ENCODE measurements at regions not wholly inside any gene's neighbourhood (a gene's known extent, or its start where the extent isn't known, plus 50 kb on each side); places are given as distances from the start of the nearest gene placed in this dataset.

DNA sequence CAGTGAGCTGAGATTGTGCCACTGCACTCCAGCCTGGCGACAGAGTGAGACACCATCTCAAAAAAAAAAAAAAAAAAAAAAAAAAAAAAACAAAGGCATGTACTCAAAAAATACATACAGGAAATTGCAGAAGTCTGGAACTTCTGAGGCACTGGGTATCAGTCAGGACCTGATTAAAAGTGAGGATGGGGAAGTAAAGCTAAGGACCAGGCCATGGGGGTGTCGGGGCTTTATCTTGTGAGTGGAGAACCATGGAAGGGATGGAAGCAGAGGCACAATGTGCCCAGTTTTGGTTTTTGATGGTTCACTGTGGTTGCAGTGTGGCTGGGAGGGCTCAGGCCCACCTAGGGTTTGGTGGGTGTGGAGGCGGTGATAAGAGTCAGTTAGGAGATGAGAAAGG is 212.7 kb upstream of the PIK3R1 start:
- H3K4me1 ChIP-seq: peaks cover 0 to 11% of the 10 kb centered on the region in 2 donors
- no peaks in the 10 kb centered on the region for H3K36me3 ChIP-seq
- H3K27me3 ChIP-seq: no peaks in the 10 kb centered on the region
- H3K27ac ChIP-seq: no peak overlapping the region
- H3K4me3 ChIP-seq: no peak overlapping the region
- DNase-seq (ENCODE audit: low spot score): no peak
- no peaks in the 10 kb centered on the region for H3K9me3 ChIP-seq
- TF ChIP-seq, protein P1, sequence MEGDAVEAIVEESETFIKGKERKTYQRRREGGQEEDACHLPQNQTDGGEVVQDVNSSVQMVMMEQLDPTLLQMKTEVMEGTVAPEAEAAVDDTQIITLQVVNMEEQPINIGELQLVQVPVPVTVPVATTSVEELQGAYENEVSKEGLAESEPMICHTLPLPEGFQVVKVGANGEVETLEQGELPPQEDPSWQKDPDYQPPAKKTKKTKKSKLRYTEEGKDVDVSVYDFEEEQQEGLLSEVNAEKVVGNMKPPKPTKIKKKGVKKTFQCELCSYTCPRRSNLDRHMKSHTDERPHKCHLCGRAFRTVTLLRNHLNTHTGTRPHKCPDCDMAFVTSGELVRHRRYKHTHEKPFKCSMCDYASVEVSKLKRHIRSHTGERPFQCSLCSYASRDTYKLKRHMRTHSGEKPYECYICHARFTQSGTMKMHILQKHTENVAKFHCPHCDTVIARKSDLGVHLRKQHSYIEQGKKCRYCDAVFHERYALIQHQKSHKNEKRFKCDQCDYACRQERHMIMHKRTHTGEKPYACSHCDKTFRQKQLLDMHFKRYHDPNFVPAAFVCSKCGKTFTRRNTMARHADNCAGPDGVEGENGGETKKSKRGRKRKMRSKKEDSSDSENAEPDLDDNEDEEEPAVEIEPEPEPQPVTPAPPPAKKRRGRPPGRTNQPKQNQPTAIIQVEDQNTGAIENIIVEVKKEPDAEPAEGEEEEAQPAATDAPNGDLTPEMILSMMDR (IDR thresholded peaks at IDR 0.05): no peak

DNA sequence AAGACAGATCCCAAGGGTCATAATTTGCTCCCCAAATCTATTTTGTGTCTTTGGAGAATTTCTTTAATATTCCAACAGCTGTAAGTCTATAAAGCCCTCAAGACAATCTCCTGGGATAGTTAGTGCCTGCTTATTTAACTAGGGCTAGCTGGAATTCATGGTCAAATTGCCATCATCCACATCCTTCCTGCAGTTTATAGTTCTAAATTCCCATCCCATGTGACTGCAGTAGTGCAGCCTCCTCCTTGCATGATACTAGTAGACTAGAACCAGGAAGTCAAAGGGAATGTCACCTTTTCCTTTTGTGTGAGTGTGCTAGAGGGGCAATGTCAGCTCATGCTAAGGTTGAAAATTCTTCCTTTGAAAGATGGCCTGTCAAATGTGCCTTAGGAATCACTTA is 214.8 kb upstream of the PIK3R1 start:
- Histone ChIP-seq H3K27me3 (no peaks in the 10 kb centered on the region), H3K4me1 (peaks cover 0 to 11% of the 10 kb centered on the region in 2 donors), H3K4me3 (no peak overlapping the region), H3K27ac (no peak overlapping the region), H3K9me3 (no peaks in the 10 kb centered on the region), H3K36me3 (no peaks in the 10 kb centered on the region)
- DNase-seq (ENCODE audit: low spot score): no peak
- TF ChIP-seq, protein P1 (IDR thresholded peaks at IDR 0.05): no peak

DNA sequence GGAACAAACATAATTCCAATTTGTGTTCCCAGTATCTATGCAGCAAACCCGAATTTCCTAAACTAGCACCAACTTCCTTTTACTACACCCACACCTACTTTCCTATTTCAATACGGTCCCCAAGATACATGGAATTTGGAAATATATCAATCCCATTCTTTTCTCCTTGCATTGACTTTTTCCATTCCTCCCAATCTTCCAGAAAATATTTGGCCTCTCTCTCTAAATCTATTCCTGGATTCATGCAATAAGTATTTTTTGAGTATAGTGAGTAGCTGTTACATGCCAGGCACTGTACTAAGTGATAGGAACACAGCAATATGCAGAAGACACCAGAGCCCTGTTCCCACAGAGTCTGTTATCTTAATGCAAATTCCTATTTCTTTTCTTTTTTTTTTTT is 216.2 kb upstream of the PIK3R1 start:
- Histone ChIP-seq H3K27ac (peak overlapping the region; percentile 43 to 74), H3K4me1 (peaks cover 0 to 11% of the 10 kb centered on the region in 2 donors), H3K27me3 (no peaks in the 10 kb centered on the region), H3K36me3 (no peaks in the 10 kb centered on the region), H3K9me3 (no peaks in the 10 kb centered on the region), H3K4me3 (no peak overlapping the region)
- TF ChIP-seq, protein P1 (IDR thresholded peaks at IDR 0.05): no peak
- DNase-seq (ENCODE audit: low spot score): no peak

DNA sequence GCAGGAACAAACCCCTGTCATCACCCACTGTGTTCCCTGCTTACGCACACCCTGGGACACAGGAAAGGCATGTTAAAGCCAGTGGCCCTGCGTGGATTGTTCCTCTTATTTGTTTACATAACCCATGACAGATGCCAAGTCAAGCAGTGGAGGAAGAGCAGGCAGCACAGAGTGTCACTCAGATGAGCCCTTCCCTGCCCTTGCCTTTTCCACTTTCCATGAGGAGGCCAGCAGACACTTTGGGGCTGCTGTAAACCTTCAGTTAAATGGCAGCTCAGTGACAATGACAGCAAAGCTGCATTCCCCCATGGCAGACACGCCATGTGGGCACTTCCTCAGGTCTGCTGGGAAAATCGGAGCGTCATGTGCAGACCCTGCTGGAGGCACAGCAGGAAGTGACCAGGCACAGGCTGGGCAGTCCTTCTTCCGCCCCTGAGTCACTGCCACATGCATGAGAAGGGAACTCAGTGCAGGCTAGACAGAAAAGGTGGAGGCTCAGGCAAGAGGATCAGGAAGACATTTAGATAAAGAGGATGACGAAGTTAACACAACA is 216.8 kb upstream of the PIK3R1 start:
- peak overlapping the region; percentile 43 to 74 for H3K27ac ChIP-seq

DNA sequence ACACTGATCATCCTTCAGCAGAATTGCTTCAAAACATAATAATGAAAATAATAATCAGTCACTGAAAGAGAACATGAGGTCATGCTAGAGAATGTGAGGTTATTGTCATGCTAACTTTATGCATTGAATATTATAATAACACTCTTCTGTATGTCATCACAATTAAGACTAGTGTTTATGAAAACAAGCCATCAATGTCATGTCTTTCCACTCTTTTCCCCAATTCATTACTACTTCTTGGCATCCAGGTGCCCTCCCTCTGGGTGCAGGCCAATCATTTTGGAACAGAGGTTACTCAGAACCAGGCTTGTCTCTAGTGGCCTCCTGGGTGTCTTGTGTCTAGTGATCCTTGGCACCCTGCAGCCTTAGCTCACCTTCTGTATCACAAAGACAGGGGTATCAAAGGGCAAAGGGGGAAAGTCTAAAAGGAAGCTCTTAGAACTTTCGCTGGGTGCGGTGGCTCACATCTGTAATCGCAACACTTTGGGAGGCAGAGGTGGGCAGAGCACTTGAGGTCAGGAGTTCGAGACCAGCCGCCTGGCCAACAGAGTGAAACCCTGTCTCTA is 217.6 kb upstream of the PIK3R1 start:
- no peak for DNase-seq (ENCODE audit: low spot score)
- Histone ChIP-seq H3K27me3 (no peaks in the 10 kb centered on the region), H3K4me3 (no peak overlapping the region), H3K36me3 (no peaks in the 10 kb centered on the region), H3K4me1 (peaks cover 0 to 11% of the 10 kb centered on the region in 2 donors), H3K9me3 (no peaks in the 10 kb centered on the region), H3K27ac (no peak overlapping the region)
- TF ChIP-seq, protein P1 (IDR thresholded peaks at IDR 0.05): no peak

More for the DNA sequence above, 216.8 kb upstream of the PIK3R1 start:
- H3K36me3 ChIP-seq: no peaks in the 10 kb centered on the region
- H3K4me3 ChIP-seq: no peak overlapping the region
- TF ChIP-seq, protein P1 (IDR thresholded peaks at IDR 0.05): no peak
- peaks cover 0 to 11% of the 10 kb centered on the region in 2 donors for H3K4me1 ChIP-seq
- peak; percentile 87 for DNase-seq (ENCODE audit: low spot score)
- H3K9me3 ChIP-seq: no peaks in the 10 kb centered on the region
- H3K27me3 ChIP-seq: no peaks in the 10 kb centered on the region

DNA sequence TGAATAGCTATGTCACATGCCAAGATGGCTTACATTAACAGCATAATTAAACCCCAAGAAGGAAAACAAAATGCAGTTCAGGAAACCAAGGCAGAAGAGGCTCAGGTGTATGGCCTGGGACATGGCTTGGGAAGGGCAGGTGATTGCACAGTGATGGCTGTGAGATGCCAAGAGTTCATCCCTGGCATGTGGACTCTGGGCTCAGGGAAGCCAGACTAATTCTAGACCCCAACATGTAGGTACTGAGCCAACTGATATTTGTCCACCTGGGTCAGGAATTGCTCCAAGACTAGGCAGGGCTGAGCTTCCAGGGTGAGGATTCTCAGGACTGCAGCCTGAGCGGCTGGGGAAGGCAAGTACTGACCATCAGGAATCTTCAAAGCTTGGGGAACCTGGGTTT is 218.4 kb upstream of the PIK3R1 start:
- Histone ChIP-seq H3K27ac (no peak overlapping the region), H3K4me3 (no peak overlapping the region), H3K36me3 (no peaks in the 10 kb centered on the region), H3K4me1 (peaks cover 0 to 19% of the 10 kb centered on the region in 2 donors), H3K9me3 (no peaks in the 10 kb centered on the region), H3K27me3 (no peaks in the 10 kb centered on the region)
- TF ChIP-seq, protein P1 (IDR thresholded peaks at IDR 0.05): no peak
- no peak for DNase-seq (ENCODE audit: low spot score)

All from right atrium auricular region (tissue), 2 donors.